ENCODE measurements at regions not wholly inside any gene's neighbourhood (a gene's known extent, or its start where the extent isn't known, plus 50 kb on each side); places are given as distances from the start of the nearest gene placed in this dataset.

DNA sequence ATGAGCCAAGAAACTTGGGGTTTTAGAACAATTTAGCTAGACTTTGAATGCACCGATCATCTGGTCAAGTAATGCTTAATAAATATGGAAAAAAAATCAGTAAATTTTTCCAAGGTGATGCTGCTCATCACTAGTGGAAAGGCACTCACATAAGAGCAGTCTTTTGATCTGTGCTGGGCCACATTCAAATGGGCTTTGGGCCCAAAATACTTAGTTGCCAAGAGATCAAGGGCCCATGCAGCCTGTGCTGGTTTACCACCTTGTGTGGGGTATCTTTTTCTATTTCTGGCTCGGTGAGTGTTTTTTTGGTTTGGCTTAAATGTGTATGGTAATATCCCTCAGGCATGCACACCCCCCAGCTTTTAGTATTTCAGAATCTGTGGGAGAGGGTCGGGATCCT, 943.2 kb downstream of the TMTC2 start:
- Histone ChIP-seq H3K4me3 (ENCODE audit: low read length) (no peak overlapping the region), H3K4me1 (ENCODE audit: control insufficient read depth, insufficient read depth, low read length) (no peaks in the 10 kb centered on the region), H3K36me3 (ENCODE audit: control insufficient read depth, insufficient read depth, low read length) (no peaks in the 10 kb centered on the region), H3K27me3 (ENCODE audit: control insufficient read depth, insufficient read depth, low read length) (no peaks in the 10 kb centered on the region), H3K9me3 (ENCODE audit: control insufficient read depth, insufficient read depth, low read length) (no peaks in the 10 kb centered on the region), H3K27ac (ENCODE audit: low read length) (no peak overlapping the region)
- Mint-ChIP-seq H3K4me1 (no peaks in the 10 kb centered on the region), H3K9me3 (peaks cover 6 to 21% of the 10 kb centered on the region in 2 donors), H3K36me3 (no peaks in the 10 kb centered on the region), H3K4me3 (no peak overlapping the region), H3K27me3 (ENCODE audit: low read depth in 2 of 2) (no peaks in the 10 kb centered on the region), H3K27ac (no peak overlapping the region)
- DNase-seq (no peak), ATAC-seq (no peak)
- intact Hi-C loops (cut with micrococcal nuclease), result no loop called here
- WGBS (ENCODE audit: insufficient coverage), result 64% methylated on average over 3 of the region's 3 CpGs
- no peak for TF ChIP-seq CTCF (IDR thresholded peaks at IDR 0.05)

GRCh38 chr12:83622205-83622604, 935.5 kb downstream of the TMTC2 start:
- no peaks in the 10 kb centered on the region for H3K36me3 ChIP-seq (ENCODE audit: control insufficient read depth, insufficient read depth, low read length)
- no peaks in the 10 kb centered on the region for H3K4me1 Mint-ChIP-seq
- no peak overlapping the region for H3K4me3 Mint-ChIP-seq
- no peak overlapping the region for H3K4me3 ChIP-seq (ENCODE audit: low read length)
- no peaks in the 10 kb centered on the region for H3K27me3 ChIP-seq (ENCODE audit: control insufficient read depth, insufficient read depth, low read length)
- no peaks in the 10 kb centered on the region for H3K9me3 ChIP-seq (ENCODE audit: control insufficient read depth, insufficient read depth, low read length)
- intact Hi-C loops (cut with micrococcal nuclease), result no loop called here
- no peak overlapping the region for H3K27ac Mint-ChIP-seq
- H3K27ac ChIP-seq (ENCODE audit: low read length), result no peak overlapping the region
- no peaks in the 10 kb centered on the region for H3K4me1 ChIP-seq (ENCODE audit: control insufficient read depth, insufficient read depth, low read length)
- no peaks in the 10 kb centered on the region for H3K27me3 Mint-ChIP-seq (ENCODE audit: low read depth in 2 of 2)
- no peaks in the 10 kb centered on the region for H3K36me3 Mint-ChIP-seq
- no peak for ATAC-seq
- TF ChIP-seq CTCF (IDR thresholded peaks at IDR 0.05), result no peak
- H3K9me3 Mint-ChIP-seq, result peaks cover 5 to 11% of the 10 kb centered on the region in 2 donors
- DNase-seq, result no peak
- WGBS (ENCODE audit: insufficient coverage), result no CpG with 5 or more reads among the region's 1 CpG

DNA sequence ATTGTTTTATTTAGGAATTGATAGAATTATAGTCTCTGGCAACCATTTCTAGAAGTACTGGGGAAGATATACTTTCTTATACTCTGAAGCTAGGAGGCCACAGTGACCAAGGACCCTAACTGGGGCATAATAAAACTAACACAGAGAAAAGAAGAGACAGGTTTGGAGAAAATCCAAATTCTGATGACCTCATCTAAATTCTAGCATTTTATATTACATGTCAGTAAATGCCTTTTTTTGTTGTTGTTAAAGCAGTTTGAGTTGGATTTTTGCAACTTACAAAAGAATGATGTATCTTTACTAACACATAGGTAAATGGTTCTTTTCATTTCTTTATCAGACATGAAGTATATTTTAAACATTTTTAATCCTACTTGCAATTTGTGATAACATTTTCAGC, 933.3 kb downstream of the TMTC2 start:
- H3K4me1 Mint-ChIP-seq, result no peaks in the 10 kb centered on the region
- no peaks in the 10 kb centered on the region for H3K27me3 Mint-ChIP-seq (ENCODE audit: low read depth in 2 of 2)
- intact Hi-C loops (cut with micrococcal nuclease), result no loop called here
- no peak for TF ChIP-seq CTCF (IDR thresholded peaks at IDR 0.05)
- ATAC-seq (no peak), DNase-seq (no peak)
- H3K4me3 Mint-ChIP-seq, result no peak overlapping the region
- no peak overlapping the region for H3K27ac ChIP-seq (ENCODE audit: low read length)
- H3K4me1 ChIP-seq (ENCODE audit: control insufficient read depth, insufficient read depth, low read length), result no peaks in the 10 kb centered on the region
- no peaks in the 10 kb centered on the region for H3K36me3 ChIP-seq (ENCODE audit: control insufficient read depth, insufficient read depth, low read length)
- H3K36me3 Mint-ChIP-seq, result no peaks in the 10 kb centered on the region
- no peak overlapping the region for H3K4me3 ChIP-seq (ENCODE audit: low read length)
- H3K9me3 ChIP-seq (ENCODE audit: control insufficient read depth, insufficient read depth, low read length), result no peaks in the 10 kb centered on the region
- H3K27me3 ChIP-seq (ENCODE audit: control insufficient read depth, insufficient read depth, low read length), result no peaks in the 10 kb centered on the region
- peaks cover 8 to 14% of the 10 kb centered on the region in 2 donors for H3K9me3 Mint-ChIP-seq
- no peak overlapping the region for H3K27ac Mint-ChIP-seq

- Histone ChIP-seq H3K27ac (ENCODE audit: low read length) (no peak overlapping the region), H3K27me3 (ENCODE audit: control insufficient read depth, insufficient read depth, low read length) (no peaks in the 10 kb centered on the region), H3K9me3 (ENCODE audit: control insufficient read depth, insufficient read depth, low read length) (no peaks in the 10 kb centered on the region), H3K36me3 (ENCODE audit: control insufficient read depth, insufficient read depth, low read length) (no peaks in the 10 kb centered on the region), H3K4me3 (ENCODE audit: low read length) (no peak overlapping the region), H3K4me1 (ENCODE audit: control insufficient read depth, insufficient read depth, low read length) (no peaks in the 10 kb centered on the region)
- H3K27me3 Mint-ChIP-seq (ENCODE audit: low read depth in 2 of 2), result no peaks in the 10 kb centered on the region
- TF ChIP-seq CTCF (IDR thresholded peaks at IDR 0.05), result no peak
- H3K4me1 Mint-ChIP-seq, result no peaks in the 10 kb centered on the region
- no peak overlapping the region for H3K27ac Mint-ChIP-seq
- intact Hi-C loops (cut with micrococcal nuclease), result no loop called here
- no peaks in the 10 kb centered on the region for H3K36me3 Mint-ChIP-seq
- DNase-seq (no peak), ATAC-seq (no peak)
- WGBS (ENCODE audit: insufficient coverage), result 78% methylated on average over 1 of the region's 1 CpG
- H3K9me3 Mint-ChIP-seq, result peaks cover 8 to 24% of the 10 kb centered on the region in 2 donors
- no peak overlapping the region for H3K4me3 Mint-ChIP-seq
These were observed 928.4 kb downstream of the TMTC2 start for GRCh38 chr12:83615152-83615551.

Data from natural killer cell (primary cell).